Right renal pelvis (tissue), 4 donors: ENCODE measurements at regions not wholly inside any gene's neighbourhood (a gene's known extent, or its start where the extent isn't known, plus 50 kb on each side); places are given as distances from the start of the nearest gene placed in this dataset.

Experiments used
- DNase-seq, 4 donors: peaks; one replicate each; pipeline ENCODE4 v3.0.0-alpha.2; 2013; ENCODE audit warnings: low read depth in 4 of 4, low spot score in 3 of 4, missing footprints in 1 of 4

DNA sequence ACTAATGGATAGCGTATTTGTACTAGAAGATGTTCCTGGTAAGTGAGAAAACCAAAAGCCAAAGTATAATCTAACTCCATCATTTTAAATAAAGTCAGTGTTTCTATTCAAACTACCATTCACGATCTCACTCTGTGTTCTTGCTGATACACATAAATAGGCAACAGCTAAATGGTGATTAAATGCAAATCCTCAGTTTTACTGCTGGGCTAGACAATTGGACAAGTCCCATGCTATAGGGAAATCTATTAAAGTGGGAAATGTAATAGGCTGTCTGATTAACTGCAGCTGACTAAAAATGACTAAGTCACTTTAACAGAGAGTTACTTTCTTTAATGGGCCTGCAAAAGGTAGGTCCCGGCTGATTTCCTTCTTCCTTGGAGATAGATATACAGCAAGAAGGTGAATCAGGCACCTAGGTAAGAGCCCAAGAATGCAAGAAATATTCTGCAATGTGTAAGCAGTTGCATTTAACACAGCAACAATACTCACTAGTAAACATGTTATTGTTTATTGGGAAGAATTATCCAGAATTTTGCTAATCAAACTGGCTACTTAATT is 298.4 kb downstream of the SLITRK6 start:
- DNase-seq = no peak

GRCh38 chr13:85498774-85499173 is 300.4 kb downstream of the SLITRK6 start:
- DNase-seq = no peak

- DNase-seq = no peak
These were observed 301.6 kb downstream of the SLITRK6 start for GRCh38 chr13:85497652-85498051.

GRCh38 chr13:85492283-85492682 is 306.9 kb downstream of the SLITRK6 start:
- no peak for DNase-seq

DNA sequence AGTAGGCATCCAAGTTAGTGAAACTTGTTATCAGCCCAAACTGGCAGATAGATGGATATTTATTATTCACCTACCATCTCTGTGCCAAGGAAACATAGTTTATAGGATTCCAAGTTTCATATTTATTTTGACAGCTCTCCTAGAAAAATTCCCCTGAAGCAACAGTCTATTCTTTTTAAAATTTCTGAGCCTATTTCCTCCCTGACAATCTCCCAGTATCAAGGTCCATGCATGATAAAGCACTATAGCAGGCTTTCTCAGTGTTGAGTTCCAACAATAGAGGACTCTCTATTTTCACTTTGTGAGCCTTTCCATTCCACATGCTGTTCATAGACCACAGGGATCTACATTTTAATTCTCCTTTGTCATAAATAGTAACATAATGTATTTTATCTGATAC is 312.6 kb downstream of the SLITRK6 start:
- no peak for DNase-seq

GRCh38 chr13:85473144-85473543 is 326.1 kb downstream of the SLITRK6 start:
- DNase-seq = no peak

- no peak for DNase-seq
These were observed 329.9 kb downstream of the SLITRK6 start for GRCh38 chr13:85469320-85469719.

GRCh38 chr13:85462792-85463425 is 336.3 kb downstream of the SLITRK6 start:
- no peak for DNase-seq

DNA sequence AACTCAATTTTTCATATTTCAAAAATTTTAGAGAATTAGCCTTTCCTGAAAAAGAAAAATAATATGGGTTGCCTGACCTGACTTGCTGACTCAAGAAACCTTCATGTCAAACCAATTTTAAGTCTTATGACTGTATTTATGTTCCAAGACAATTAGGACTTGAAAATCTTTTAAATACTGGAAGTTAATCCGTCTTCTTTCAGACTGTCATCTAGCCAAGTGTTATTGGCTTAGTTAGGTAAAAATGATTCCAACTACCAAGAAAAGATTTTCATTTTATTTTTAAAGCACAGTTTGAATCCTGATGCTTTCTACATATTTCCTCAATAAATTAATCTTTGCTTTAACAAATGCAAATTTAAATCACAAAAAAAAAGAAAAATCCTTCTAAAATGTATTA is 337.6 kb downstream of the SLITRK6 start:
- DNase-seq = no peak

GRCh38 chr13:85445534-85445933 is 353.7 kb downstream of the SLITRK6 start:
- DNase-seq = no peak

- no peak for DNase-seq
These were observed 357.2 kb downstream of the SLITRK6 start for GRCh38 chr13:85441975-85442374.

DNA sequence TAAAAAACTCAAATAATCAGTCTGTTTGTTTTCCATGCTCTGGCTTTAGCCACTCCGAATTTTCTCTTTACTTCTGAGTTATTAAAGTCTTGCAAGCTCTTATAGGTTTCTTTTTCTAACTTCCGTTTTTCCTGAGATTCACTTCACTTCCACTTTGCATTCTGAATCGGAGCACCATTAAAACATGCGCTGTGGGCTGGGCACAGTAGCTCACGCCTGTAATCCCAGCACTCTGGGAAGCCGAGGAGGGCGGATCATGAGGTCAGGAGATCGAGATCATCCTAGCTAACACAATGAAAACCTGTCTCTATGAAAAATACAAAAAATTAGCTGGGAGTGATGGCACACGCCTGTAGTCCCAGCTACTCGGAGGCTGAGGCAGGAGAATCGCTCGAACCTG is 357.9 kb downstream of the SLITRK6 start:
- DNase-seq = no peak

GRCh38 chr13:85436029-85436428 is 363.2 kb downstream of the SLITRK6 start:
- DNase-seq = no peak

DNA sequence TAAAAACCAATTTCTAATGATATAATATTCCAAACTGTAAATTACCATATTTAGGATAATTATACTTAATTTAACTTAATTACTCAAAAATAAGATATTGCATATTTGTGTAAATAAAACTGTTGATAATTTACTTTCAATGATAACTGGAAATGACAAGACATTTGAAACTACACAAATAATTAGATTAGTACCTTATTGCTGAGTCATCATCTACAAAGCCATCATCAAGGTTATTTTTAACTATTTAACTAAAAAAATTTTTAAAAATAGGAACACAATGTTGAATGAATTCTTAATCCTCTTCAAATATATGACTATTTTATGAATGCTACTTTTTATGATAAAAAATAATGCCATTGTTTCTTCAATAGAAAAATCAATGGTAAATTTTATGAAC is 364.3 kb downstream of the SLITRK6 start:
- DNase-seq = no peak

DNA sequence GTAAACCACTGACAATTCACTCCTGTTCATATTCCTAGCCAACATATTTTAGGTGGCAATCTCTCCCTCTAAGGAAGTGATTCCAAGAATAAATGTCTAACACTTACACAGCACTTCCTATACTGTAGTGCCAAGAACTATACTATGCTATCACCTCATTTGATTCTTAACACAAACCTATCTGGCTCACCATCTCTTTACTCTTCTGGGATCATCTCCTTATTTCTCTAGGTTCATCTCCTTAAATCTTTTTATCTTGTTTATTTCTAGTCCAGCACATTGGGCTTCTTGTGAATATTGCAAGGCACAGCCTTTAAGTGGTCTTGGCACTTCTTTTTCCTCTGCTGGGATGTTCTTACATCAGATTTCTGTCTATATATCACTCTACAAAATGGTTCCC is 366.3 kb downstream of the SLITRK6 start:
- no peak for DNase-seq

DNA sequence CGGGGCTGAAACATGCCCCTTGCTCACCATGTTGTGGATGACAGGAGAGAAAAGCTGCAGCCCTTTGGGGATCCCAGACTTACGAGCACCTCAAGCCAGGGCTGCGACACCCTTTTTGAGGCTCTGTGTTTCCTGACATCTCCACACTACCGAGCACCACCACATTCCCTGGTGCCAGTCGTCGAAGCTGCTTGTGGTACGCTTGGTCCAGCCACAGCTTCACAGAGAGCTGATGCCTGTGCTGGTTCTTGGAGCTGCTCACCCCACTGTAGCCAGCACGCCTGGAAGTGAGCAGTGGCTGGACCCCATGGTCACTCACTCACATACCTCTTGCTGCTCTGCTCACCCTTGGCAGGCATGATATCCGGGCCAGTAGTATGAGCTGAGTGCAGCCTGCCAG is 367.5 kb downstream of the SLITRK6 start:
- DNase-seq = no peak

- no peak for DNase-seq
These were observed 368.9 kb downstream of the SLITRK6 start for GRCh38 chr13:85430216-85430794.

GRCh38 chr13:85427416-85427815 is 371.8 kb downstream of the SLITRK6 start:
- DNase-seq = no peak

- DNase-seq = no peak
These were observed 379.1 kb downstream of the SLITRK6 start for GRCh38 chr13:85420136-85420535.

DNA sequence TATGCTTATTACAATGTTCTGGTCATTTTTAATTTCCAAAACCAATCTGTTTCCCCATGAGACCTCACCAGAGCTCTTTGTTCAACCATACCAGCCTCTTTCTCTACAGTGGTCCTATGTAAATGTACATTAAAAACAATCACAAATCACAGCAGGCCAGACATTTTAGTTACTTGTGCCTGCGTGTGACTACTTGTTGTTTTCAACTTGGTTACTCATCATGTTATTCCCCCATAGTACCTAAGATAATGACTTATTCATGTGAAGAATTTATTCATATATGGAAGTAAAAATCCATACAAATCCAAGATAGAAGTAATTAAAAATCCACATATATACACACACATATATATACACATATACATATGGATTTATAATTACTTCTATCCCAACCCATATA is 379.6 kb downstream of the SLITRK6 start:
- no peak for DNase-seq

DNA sequence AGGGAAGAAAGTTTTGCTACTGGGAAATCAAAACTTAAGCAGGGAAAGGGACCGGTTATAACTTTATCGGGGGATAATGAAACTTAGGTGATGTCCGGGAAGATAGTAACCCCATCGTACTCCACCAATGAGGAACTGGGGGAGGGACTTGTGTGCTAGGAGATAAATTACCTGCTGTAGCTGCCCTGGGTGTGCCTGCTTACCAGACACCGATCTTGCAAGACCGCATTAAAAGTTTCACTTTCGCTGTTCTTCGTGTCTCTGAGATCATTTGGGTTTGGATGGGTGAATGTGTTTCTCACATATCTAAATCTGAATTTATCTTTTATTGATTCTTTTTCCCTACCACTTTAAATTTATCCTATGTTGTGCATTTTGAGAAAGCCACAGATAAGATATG is 381.4 kb downstream of the SLITRK6 start:
- no peak for DNase-seq

GRCh38 chr13:85413664-85414063 is 385.6 kb downstream of the SLITRK6 start:
- no peak for DNase-seq

DNA sequence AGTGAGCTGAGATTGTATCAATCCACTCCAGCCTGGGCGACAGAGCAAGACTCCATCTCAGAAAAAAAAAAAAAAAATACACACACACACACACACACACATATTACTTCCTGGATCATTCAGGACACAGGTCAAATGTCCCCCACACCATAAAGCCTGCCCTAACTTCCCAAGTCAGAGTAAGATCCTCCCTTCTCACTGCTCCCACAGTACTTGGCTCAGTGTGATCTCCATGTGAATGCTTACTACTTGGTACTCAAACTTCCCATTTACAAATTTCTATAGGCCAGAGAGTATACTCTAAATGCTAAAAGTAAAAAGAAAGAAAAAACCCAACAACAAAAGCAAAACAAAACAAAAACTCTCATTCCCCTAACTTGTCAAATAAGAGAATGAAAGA is 386.8 kb downstream of the SLITRK6 start:
- no peak for DNase-seq
